GM12873 (cell line): ENCODE measurements at regions not wholly inside any gene's neighbourhood (a gene's known extent, or its start where the extent isn't known, plus 50 kb on each side); places are given as distances from the start of the nearest gene placed in this dataset.

Source experiments
- TF ChIP-seq, protein P1 (sequence below): IDR thresholded peaks from 2 replicates; pipeline ENCODE4 v1.5.1; 2012; ENCODE audit warnings: low read depth, mild to moderate bottlenecking, moderate library complexity, low read length, control low read depth; ENCODE audit not compliant: insufficient read depth; ENCODE audit errors: missing control alignments

DNA sequence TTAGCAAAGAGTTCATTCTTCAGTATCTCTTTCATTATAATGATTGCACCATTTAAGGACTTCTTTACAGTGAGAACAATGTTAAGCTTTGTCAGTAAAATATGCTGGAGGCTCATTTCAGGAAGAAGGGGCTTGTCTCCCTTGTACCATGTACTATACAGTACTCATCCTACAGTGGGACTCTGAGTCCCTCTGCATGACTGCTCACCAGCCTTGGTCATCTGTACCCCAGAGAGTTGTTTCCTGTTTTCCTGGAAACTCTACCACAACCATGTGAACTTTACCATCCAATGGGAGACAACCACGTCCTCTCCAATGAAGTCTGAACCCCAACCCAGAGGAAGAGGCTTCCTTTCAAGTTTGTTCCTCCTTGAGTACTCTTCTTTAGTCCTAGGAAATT is 1171.1 kb upstream of the CRIM1 start:
- TF ChIP-seq, protein P1, sequence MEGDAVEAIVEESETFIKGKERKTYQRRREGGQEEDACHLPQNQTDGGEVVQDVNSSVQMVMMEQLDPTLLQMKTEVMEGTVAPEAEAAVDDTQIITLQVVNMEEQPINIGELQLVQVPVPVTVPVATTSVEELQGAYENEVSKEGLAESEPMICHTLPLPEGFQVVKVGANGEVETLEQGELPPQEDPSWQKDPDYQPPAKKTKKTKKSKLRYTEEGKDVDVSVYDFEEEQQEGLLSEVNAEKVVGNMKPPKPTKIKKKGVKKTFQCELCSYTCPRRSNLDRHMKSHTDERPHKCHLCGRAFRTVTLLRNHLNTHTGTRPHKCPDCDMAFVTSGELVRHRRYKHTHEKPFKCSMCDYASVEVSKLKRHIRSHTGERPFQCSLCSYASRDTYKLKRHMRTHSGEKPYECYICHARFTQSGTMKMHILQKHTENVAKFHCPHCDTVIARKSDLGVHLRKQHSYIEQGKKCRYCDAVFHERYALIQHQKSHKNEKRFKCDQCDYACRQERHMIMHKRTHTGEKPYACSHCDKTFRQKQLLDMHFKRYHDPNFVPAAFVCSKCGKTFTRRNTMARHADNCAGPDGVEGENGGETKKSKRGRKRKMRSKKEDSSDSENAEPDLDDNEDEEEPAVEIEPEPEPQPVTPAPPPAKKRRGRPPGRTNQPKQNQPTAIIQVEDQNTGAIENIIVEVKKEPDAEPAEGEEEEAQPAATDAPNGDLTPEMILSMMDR: no peak

DNA sequence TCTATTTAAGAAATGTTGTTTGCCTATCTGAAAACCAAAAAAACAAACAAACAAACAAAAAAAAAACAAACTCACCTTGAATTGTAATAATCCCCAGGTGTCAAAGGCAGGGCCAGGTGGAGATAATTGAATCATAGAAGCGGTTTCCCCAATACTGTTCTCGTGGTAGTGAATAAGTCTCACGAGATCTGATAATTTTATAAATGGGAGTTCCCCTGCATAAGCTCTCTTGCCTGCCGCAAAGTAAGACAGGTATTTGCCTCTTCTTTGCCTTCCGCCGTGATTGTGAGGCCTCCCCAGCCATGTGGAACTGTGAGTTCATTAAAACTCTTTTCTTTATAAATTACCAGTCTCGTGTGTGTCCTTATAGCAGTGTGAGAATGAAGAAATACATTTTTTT is 1180.7 kb upstream of the CRIM1 start:
- TF ChIP-seq, protein P1: no peak

DNA sequence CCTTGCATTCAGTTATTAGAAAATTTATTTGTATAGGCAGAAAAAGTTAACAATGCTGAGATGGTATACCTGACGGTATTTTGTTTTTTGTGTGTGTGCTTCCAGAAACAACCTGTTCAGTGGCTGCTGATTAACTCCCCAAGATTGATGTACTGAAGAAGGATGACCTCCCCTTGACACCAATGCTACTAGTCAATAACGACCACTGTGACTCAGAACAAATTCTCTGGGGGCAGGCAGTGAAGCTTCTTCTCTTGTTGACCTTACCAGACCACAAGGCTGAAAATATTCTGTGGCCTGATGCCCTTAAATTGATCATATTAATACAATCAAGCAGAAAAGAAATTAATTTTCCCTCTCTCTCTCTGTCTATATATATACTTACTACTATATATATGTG is 1182.9 kb upstream of the CRIM1 start:
- TF ChIP-seq, protein P1: no peak

DNA sequence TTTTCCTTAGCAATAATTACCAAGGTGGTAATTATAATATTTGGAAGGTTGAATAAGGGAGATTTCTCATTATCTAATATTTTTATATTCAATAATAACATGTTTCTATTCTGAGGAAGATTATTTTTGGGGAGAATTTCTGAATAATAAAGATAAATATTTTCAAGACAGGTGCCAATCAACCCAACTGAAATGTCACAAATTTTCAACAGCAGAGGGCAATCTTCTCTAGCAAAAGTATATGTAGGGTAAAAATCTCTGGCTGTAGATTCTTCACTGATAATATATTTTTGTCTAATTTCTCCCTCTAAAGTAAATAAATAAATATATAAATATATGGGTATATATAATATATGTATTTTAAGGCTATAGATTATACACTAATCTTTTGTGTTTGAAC is 1187.2 kb upstream of the CRIM1 start:
- TF ChIP-seq, protein P1: no peak

DNA sequence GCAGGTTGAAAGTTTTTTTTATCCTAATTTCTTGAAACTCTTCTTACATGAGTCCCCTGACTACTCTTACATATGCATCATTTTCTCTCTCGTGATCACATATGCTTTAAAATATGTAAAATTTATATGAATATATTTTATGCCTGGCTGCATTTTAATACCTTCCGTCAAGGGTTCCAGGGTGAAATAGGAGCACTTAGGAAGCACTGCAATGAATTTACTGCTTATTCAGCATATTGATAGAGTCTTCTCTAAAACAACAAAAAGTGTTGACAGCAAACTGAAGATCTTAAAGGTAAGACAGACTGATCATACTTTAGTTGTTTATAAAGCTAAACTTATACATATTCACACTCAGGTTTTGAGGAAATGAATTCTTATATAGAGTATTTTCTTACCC is 1191.6 kb upstream of the CRIM1 start:
- TF ChIP-seq, protein P1: no peak

DNA sequence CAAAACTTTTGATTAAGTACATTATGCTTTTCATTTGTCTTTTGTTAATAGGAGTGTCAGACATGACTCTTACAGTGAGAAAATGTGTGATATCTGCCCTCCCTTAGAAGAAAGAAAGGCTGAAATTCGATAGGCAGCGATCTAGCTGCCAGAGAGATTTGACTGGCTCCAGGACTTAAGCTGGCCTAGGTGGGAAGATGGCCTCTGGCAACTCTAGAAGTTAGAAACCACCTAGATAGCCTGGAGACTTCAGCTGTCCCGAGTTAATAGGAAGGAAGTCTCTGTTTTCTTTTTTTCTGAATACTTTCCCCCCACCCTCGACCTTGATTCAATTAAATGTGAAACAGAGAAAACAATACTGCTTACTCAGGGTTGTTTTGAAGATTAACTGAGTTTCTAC is 1194.7 kb upstream of the CRIM1 start:
- TF ChIP-seq, protein P1: no peak

DNA sequence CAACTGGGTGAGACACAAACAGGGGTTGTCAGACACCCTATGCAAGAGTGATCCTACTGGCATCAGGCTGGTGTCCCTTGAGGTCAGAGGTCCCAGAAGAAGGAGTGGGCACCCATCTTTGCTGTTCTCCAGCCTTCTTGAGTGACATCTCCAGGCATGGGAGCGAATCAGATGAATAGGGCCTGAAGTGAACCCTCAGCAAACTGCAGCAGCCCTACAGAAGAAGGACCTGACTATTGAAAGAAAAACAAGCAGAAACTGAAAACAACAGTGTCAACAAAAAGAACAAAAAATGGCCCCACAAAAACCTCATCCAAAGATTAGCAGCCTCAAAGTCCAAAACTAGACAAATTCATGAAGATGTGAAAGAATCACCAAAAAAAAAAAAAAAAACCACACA is 1229.7 kb upstream of the CRIM1 start:
- TF ChIP-seq, protein P1: no peak

DNA sequence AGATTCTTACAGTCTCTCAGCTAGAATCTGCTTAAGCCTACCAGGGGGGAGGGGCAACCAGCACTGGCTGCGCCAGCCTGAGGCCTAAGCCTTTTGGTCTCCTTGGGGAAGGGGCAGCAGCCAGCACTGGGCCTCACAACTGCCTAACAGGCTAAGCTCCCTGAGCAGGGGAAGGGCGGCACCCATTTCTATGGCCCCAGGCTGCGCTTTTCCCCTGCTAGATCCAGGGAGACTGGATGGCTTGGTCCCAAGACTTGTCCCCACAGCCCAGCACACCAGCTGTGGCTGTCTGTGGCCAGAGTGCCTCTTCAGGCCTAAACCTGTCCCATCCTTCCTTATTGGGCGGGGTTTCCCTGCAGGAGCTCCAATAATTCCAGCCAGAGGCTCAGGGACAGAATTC is 1230.3 kb upstream of the CRIM1 start:
- TF ChIP-seq, protein P1: no peak
